H9 (cell line): ENCODE measurements at regions not wholly inside any gene's neighbourhood (a gene's known extent, or its start where the extent isn't known, plus 50 kb on each side); places are given as distances from the start of the nearest gene placed in this dataset.

Experiments
- DNase-seq: peaks from one replicate; pipeline ENCODE4 v3.0.0-alpha.2; 2017
- H2AFZ ChIP-seq: one replicate; pipeline ENCODE4 v1.6.1; 2013; ENCODE audit warnings: mild to moderate bottlenecking, low read length, control low read depth, moderate library complexity
- H2AK5ac ChIP-seq: 2 replicates; pipeline ENCODE4 v1.6.1; 2013; ENCODE audit warnings: low read length, control low read depth, mixed read lengths; ENCODE audit not compliant: insufficient read length
- H2BK120ac ChIP-seq: one replicate; pipeline ENCODE4 v1.6.1; 2013; ENCODE audit warnings: low read depth, mild to moderate bottlenecking, low read length, control low read depth, inconsistent platforms; ENCODE audit not compliant: poor library complexity, severe bottlenecking
- H2BK12ac ChIP-seq: 2 replicates; pipeline ENCODE4 v1.6.1; 2013; ENCODE audit warnings: low read length, control low read depth, mixed read lengths, low read depth; ENCODE audit not compliant: insufficient read length
- H2BK15ac ChIP-seq: 2 replicates; pipeline ENCODE4 v1.6.1; 2013; ENCODE audit warnings: low read depth, low read length, control low read depth
- H2BK20ac ChIP-seq: one replicate; pipeline ENCODE4 v1.6.1; 2013; ENCODE audit warnings: low read depth, mild to moderate bottlenecking, low read length, control low read depth, inconsistent platforms; ENCODE audit not compliant: poor library complexity, severe bottlenecking
- H2BK5ac ChIP-seq: 2 replicates; pipeline ENCODE4 v1.6.1; 2013; ENCODE audit warnings: low read length, control low read depth, mixed read lengths; ENCODE audit not compliant: insufficient read length
- H3K14ac ChIP-seq: 2 replicates; pipeline ENCODE4 v1.6.1; 2013; ENCODE audit warnings: low read length, control low read depth; ENCODE audit not compliant: insufficient read depth
- H3K18ac ChIP-seq: 2 replicates; pipeline ENCODE4 v1.6.1; 2013; ENCODE audit warnings: low read depth, mild to moderate bottlenecking, mixed read lengths, low read length, control low read depth; ENCODE audit not compliant: insufficient read length
- H3K23ac ChIP-seq: 2 replicates; pipeline ENCODE4 v1.6.1; 2013; ENCODE audit warnings: low read length, control low read depth, mixed read lengths, low read depth; ENCODE audit not compliant: insufficient read length
- H3K23me2 ChIP-seq: 2 replicates; pipeline ENCODE4 v1.6.1; 2013; ENCODE audit warnings: low read depth, mild to moderate bottlenecking, mixed read lengths, low read length, control low read depth; ENCODE audit not compliant: insufficient read length, poor library complexity, severe bottlenecking
- H3K27ac ChIP-seq: 2 replicates; pipeline ENCODE4 v1.5.1; 2013; ENCODE audit warnings: low read length, control low read depth, mixed read lengths, low read depth; ENCODE audit not compliant: insufficient read length
- H3K27me3 ChIP-seq: 2 replicates; pipeline ENCODE4 v1.6.1; 2013; ENCODE audit warnings: low read length, control low read depth, inconsistent platforms; ENCODE audit not compliant: insufficient read depth
- H3K4ac ChIP-seq: 2 replicates; pipeline ENCODE4 v1.6.1; 2013; ENCODE audit warnings: low read depth, mild to moderate bottlenecking, control low read depth, inconsistent platforms, low read length, moderate library complexity
- H3K4me1 ChIP-seq: 2 replicates; pipeline ENCODE4 v1.6.1; 2013; ENCODE audit warnings: low read length, control low read depth, inconsistent platforms; ENCODE audit not compliant: insufficient read depth
- H3K4me2 ChIP-seq: 2 replicates; pipeline ENCODE4 v1.6.1; 2013; ENCODE audit warnings: low read length, control low read depth, mixed read lengths; ENCODE audit not compliant: insufficient read length, insufficient read depth
- H3K56ac ChIP-seq: 2 replicates; pipeline ENCODE4 v1.6.1; 2013; ENCODE audit warnings: low read depth, mild to moderate bottlenecking, mixed read lengths, low read length, control low read depth; ENCODE audit not compliant: insufficient read length
- H3K79me1 ChIP-seq: 2 replicates; pipeline ENCODE4 v1.6.1; 2013; ENCODE audit warnings: low read depth, mild to moderate bottlenecking, moderate library complexity, low read length, control low read depth, inconsistent platforms; ENCODE audit not compliant: insufficient read depth, poor library complexity, severe bottlenecking
- H3K79me2 ChIP-seq: 2 replicates; pipeline ENCODE4 v1.6.1; 2013; ENCODE audit warnings: low read length, control low read depth, inconsistent platforms; ENCODE audit not compliant: insufficient read depth
- H3K9ac ChIP-seq: 2 replicates; pipeline ENCODE4 v1.6.1; 2013; ENCODE audit warnings: low read length, control low read depth, mixed read lengths; ENCODE audit not compliant: insufficient read length; ENCODE audit errors: extremely low read depth
- H3K9me3 ChIP-seq: one replicate; pipeline ENCODE4 v1.6.1; 2013; ENCODE audit warnings: low read depth, low read length, inconsistent platforms; ENCODE audit not compliant: control insufficient read depth
- H3T11ph ChIP-seq: one replicate; pipeline ENCODE4 v1.6.1; 2013; ENCODE audit warnings: mild to moderate bottlenecking, low read length, control low read depth, inconsistent platforms
- H4K20me1 ChIP-seq: one replicate; pipeline ENCODE4 v1.6.1; 2013; ENCODE audit not compliant: control insufficient read depth, insufficient read length, insufficient read depth
- H4K5ac ChIP-seq: 2 replicates; pipeline ENCODE4 v1.6.1; 2013; ENCODE audit warnings: low read depth, mild to moderate bottlenecking, mixed read lengths, low read length, control low read depth; ENCODE audit not compliant: insufficient read length
- H4K8ac ChIP-seq: replicated peaks from 2 replicates; pipeline ENCODE4 v1.6.1; 2013; ENCODE audit warnings: low read length, control low read depth, mixed read lengths, low read depth; ENCODE audit not compliant: insufficient read length
- H4K91ac ChIP-seq: 2 replicates; pipeline ENCODE4 v1.6.1; 2013; ENCODE audit warnings: low read depth, mild to moderate bottlenecking, moderate library complexity, mixed read lengths, low read length, control low read depth; ENCODE audit not compliant: insufficient read length
- H3K27ac Mint-ChIP-seq, 3 experiments: 2 replicates in 2 of 3; 3 replicates in 1 of 3; pipeline ENCODE4 v1.8.0; 2020 to 2021; ENCODE audit warnings: mixed read lengths in 3 of 3, mild to moderate bottlenecking in 1 of 3, moderate library complexity in 1 of 3
- H3K27me3 Mint-ChIP-seq: 2 replicates; pipeline ENCODE4 v1.8.0; 2021; ENCODE audit warnings: low read depth, mild to moderate bottlenecking, moderate library complexity, mixed read lengths
- H3K36me3 Mint-ChIP-seq, 3 experiments: 2 replicates in 2 of 3; 3 replicates in 1 of 3; pipeline ENCODE4 v1.8.0; 2020 to 2021; ENCODE audit warnings: low read depth in 3 of 3, mixed read lengths in 3 of 3; ENCODE audit not compliant: insufficient read depth in 1 of 3
- H3K4me1 Mint-ChIP-seq, 2 experiments: 2 replicates each; pipeline ENCODE4 v1.8.0; 2020; ENCODE audit warnings: mixed read lengths in 2 of 2
- H3K4me3 Mint-ChIP-seq, 2 experiments: 2 replicates in 1 of 2; 3 replicates in 1 of 2; pipeline ENCODE4 v1.8.0; 2020 to 2021; ENCODE audit warnings: mild to moderate bottlenecking in 2 of 2, mixed read lengths in 2 of 2, moderate library complexity in 1 of 2
- H3K9me3 Mint-ChIP-seq, 2 experiments: 2 replicates in 1 of 2; 3 replicates in 1 of 2; pipeline ENCODE4 v1.8.0; 2020; ENCODE audit warnings: mild to moderate bottlenecking in 2 of 2, mixed read lengths in 2 of 2, moderate library complexity in 1 of 2
- WGBS: extraction: QIAGEN DNeasy Blood & Tissue Kit; methylation state at CpG from one replicate; pipeline ENCODE4 v1.1.7; 2013; ENCODE audit warnings: missing lambda C conversion rate, low lambda C conversion rate, mixed read lengths; ENCODE audit not compliant: insufficient read length; ENCODE audit errors: extremely low coverage; 5-methylcytosine and 5-hydroxymethylcytosine counted together
- TF ChIP-seq, protein P1 (sequence below): fragments of 200-600 bp; sonication (generic); conservative IDR thresholded peaks from 3 replicates; pipeline ENCODE4 v1.8.0; 2021; ENCODE audit warnings: antibody characterized with exemption, mild to moderate bottlenecking

DNA sequence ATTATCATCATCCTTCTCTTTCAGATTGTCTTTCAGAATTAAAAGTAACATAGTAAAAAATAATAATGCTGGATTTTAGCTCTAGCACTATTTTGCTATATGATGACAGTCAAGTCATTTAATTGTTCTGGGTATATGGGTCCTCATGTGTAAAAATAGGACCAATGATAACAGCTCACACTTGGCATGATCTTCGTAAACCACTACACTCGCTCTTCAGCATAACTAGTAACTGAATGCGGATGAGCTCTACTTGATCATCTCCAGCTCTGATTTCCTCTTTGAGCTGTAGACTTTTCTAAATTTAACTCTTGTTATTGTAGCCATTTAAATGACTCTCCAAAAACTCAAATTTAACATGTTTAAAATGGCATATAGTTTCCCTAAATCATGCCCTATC lies 831.8 kb upstream of the HS3ST1 start:
- no peak overlapping the region for H4K5ac ChIP-seq
- H2AFZ ChIP-seq, result no peak overlapping the region
- no peak overlapping the region for H2BK120ac ChIP-seq
- no peak overlapping the region for H3K23ac ChIP-seq
- Mint-ChIP-seq H3K36me3 (peaks cover 3 to 8% (median 4%) of the 10 kb centered on the region in 3 experiments; a peak in 4 of 7 replicates), H3K4me1 (peaks cover 5 to 6% of the 10 kb centered on the region in 2 experiments; a peak in 1 of 4 replicates), H3K27ac (no peak overlapping the region), H3K27me3 (no peaks in the 10 kb centered on the region), H3K4me3 (no peak overlapping the region), H3K9me3 (peaks cover 5 to 6% of the 10 kb centered on the region in 2 experiments; a peak in 3 of 5 replicates)
- no peaks in the 10 kb centered on the region for H4K20me1 ChIP-seq
- H3K56ac ChIP-seq, result no peak overlapping the region
- no peak for DNase-seq
- no peak overlapping the region for H3K4me2 ChIP-seq
- no peak overlapping the region for H3K4ac ChIP-seq
- no CpG with 5 or more reads among the region's 3 CpGs for WGBS
- TF ChIP-seq, protein P1, sequence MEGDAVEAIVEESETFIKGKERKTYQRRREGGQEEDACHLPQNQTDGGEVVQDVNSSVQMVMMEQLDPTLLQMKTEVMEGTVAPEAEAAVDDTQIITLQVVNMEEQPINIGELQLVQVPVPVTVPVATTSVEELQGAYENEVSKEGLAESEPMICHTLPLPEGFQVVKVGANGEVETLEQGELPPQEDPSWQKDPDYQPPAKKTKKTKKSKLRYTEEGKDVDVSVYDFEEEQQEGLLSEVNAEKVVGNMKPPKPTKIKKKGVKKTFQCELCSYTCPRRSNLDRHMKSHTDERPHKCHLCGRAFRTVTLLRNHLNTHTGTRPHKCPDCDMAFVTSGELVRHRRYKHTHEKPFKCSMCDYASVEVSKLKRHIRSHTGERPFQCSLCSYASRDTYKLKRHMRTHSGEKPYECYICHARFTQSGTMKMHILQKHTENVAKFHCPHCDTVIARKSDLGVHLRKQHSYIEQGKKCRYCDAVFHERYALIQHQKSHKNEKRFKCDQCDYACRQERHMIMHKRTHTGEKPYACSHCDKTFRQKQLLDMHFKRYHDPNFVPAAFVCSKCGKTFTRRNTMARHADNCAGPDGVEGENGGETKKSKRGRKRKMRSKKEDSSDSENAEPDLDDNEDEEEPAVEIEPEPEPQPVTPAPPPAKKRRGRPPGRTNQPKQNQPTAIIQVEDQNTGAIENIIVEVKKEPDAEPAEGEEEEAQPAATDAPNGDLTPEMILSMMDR, result no peak
- H2BK20ac ChIP-seq, result no peak overlapping the region
- no peak overlapping the region for H3T11ph ChIP-seq
- no peak overlapping the region for H2BK15ac ChIP-seq
- no peak overlapping the region for H3K14ac ChIP-seq
- H4K91ac ChIP-seq, result no peak overlapping the region
- H3K27ac ChIP-seq, result no peak overlapping the region
- no peaks in the 10 kb centered on the region for H3K4me1 ChIP-seq
- H3K9me3 ChIP-seq, result no peaks in the 10 kb centered on the region
- no peaks in the 10 kb centered on the region for H3K23me2 ChIP-seq
- H2BK5ac ChIP-seq, result no peak overlapping the region
- H4K8ac ChIP-seq, result no peak overlapping the region
- H3K9ac ChIP-seq, result no peak overlapping the region
- H2AK5ac ChIP-seq, result no peak overlapping the region
- no peaks in the 10 kb centered on the region for H3K27me3 ChIP-seq
- H2BK12ac ChIP-seq, result no peak overlapping the region
- H3K18ac ChIP-seq, result no peak overlapping the region
- H3K79me1 ChIP-seq, result no peaks in the 10 kb centered on the region
- H3K79me2 ChIP-seq, result no peaks in the 10 kb centered on the region
